HCT116 (cell line): ENCODE measurements at regions not wholly inside any gene's neighbourhood (a gene's known extent, or its start where the extent isn't known, plus 50 kb on each side); places are given as distances from the start of the nearest gene placed in this dataset.

ENCODE experiments used
- ATAC-seq: fragments of 200-7000 bp; cut with Tn5 transposase; 2 replicates; pipeline ENCODE4 v1.9.1; 2020; ENCODE audit warnings: mild to moderate bottlenecking, moderate library complexity
- BruUV-seq: library from RNA; stranded (reverse); fragments of 400-500 nt; replicated peaks from 2 replicates; lab custom pipeline; 2021; lab: Mats Ljungman, UMichigan
- CTCF ChIA-PET: fragments of 300-600 bp; sonication (Branson Sonifier 250); formaldehyde crosslinking; loops from one replicate; lab custom pipeline; 2021; ENCODE audit warnings: antibody characterized with exemption; lab: Charles Lee
- POLR2A ChIA-PET: fragments of 300-600, 350-600 bp; sonication (Branson Sonifier 250); formaldehyde crosslinking; loops from one replicate; lab custom pipeline; 2021; ENCODE audit warnings: antibody characterized with exemption; lab: Charles Lee
- RAD21 ChIA-PET, 2 experiments: fragments of 300-600 bp; sonication (Branson Sonifier 250); formaldehyde crosslinking; loops; one replicate each; lab custom pipeline; 2023; ENCODE audit warnings: low total read pairs in 2 of 2; ENCODE audit not compliant: uncharacterized antibody in 2 of 2, unreplicated experiment in 2 of 2, low non-redundant PET in 1 of 2; lab: Charles Lee
- DNase-seq: peaks from one replicate; pipeline ENCODE4 v3.0.0-alpha.2; 2010; ENCODE audit warnings: low read depth, low spot score
- H2AFZ ChIP-seq: fragments of 200-600 bp; shearing (Covaris generic), sonication (generic); 2 replicates; pipeline ENCODE4 v1.6.1; 2017; ENCODE audit warnings: low read depth, mixed run types, mixed read lengths, antibody characterized with exemption, low read length; ENCODE audit not compliant: poor library complexity, severe bottlenecking
- H3K27ac ChIP-seq: 2 replicates; pipeline ENCODE4 v1.5.1; 2012; ENCODE audit warnings: low read depth, low read length
- H3K27me3 ChIP-seq: fragments of 200-600 bp; sonication (generic); 2 replicates; pipeline ENCODE4 v1.6.1; 2016; ENCODE audit warnings: mixed run types, low read length, mixed read lengths; ENCODE audit not compliant: insufficient read depth
- H3K36me3 ChIP-seq, 2 experiments: fragments of 200-500 bp in 1 of 2; fragments of 200-600 bp in 1 of 2; sonication (Bioruptor generic) in 1 of 2; sonication (generic) in 1 of 2; 2 replicates each; pipeline versions ENCODE4 v1.5.1 to v1.6.1; 2014 to 2016; ENCODE audit warnings: low read length in 2 of 2, inconsistent platforms in 1 of 2, mixed read lengths in 1 of 2, mixed run types in 1 of 2; ENCODE audit not compliant: insufficient read depth in 2 of 2, control insufficient read depth in 1 of 2
- H3K4me1 ChIP-seq, 2 experiments: fragments of 200-600 bp in 1 of 2; sonication (generic) in 1 of 2; 2 replicates each; pipeline versions ENCODE4 v1.5.1 to v1.6.1; 2012 to 2017; ENCODE audit warnings: low read length in 2 of 2, inconsistent platforms in 1 of 2, mild to moderate bottlenecking in 1 of 2, mixed read lengths in 1 of 2, mixed run types in 1 of 2, moderate library complexity in 1 of 2; ENCODE audit not compliant: insufficient read depth in 2 of 2, control insufficient read depth in 1 of 2
- H3K4me2 ChIP-seq: fragments of 200-600 bp; sonication (generic); 2 replicates; pipeline ENCODE4 v1.6.1; 2017; ENCODE audit warnings: mixed run types, low read length, mixed read lengths
- H3K4me3 ChIP-seq, 2 experiments: fragments of 200-600 bp in 1 of 2; sonication (generic) in 1 of 2; replicated peaks in 1 of 2; 2 replicates each; pipeline ENCODE4 v1.5.1; 2011 to 2016; ENCODE audit warnings: low read length in 2 of 2, control low read depth in 1 of 2, low read depth in 1 of 2, mild to moderate bottlenecking in 1 of 2, mixed read lengths in 1 of 2, mixed run types in 1 of 2
- H3K79me2 ChIP-seq: fragments of 200-600 bp; sonication (generic); 2 replicates; pipeline ENCODE4 v1.6.1; 2017; ENCODE audit warnings: mild to moderate bottlenecking, mixed run types, low read length, moderate library complexity, mixed read lengths; ENCODE audit not compliant: insufficient read depth
- H3K9ac ChIP-seq: fragments of 200-600 bp; sonication (generic); 2 replicates; pipeline ENCODE4 v1.6.1; 2016; ENCODE audit warnings: low read length, mixed read lengths
- H3K9me2 ChIP-seq: fragments of 200-600 bp; sonication (generic), shearing (Covaris generic); 2 replicates; pipeline ENCODE4 v1.6.1; 2017; ENCODE audit warnings: mixed run types, mild to moderate bottlenecking, moderate library complexity; ENCODE audit not compliant: insufficient read depth
- H3K9me3 ChIP-seq, 2 experiments: fragments of 200-500 bp in 1 of 2; fragments of 200-600 bp in 1 of 2; sonication (Bioruptor generic) in 1 of 2; sonication (generic) in 1 of 2; 2 replicates each; pipeline ENCODE4 v1.6.1; 2014 to 2017; ENCODE audit warnings: low read length in 2 of 2, mixed read lengths in 2 of 2, inconsistent platforms in 1 of 2, low read depth in 1 of 2, mild to moderate bottlenecking in 1 of 2, mixed run types in 1 of 2, moderate library complexity in 1 of 2; ENCODE audit not compliant: control insufficient read depth in 1 of 2, insufficient read depth in 1 of 2
- H4K20me1 ChIP-seq: fragments of 200-600 bp; sonication (generic), shearing (Covaris generic); 2 replicates; pipeline ENCODE4 v1.6.1; 2017; ENCODE audit warnings: mixed run types, mild to moderate bottlenecking, moderate library complexity; ENCODE audit not compliant: insufficient read depth
- ATF3 ChIP-seq: IDR thresholded peaks from 2 replicates; pipeline ENCODE4 v1.6.1; 2012
- CEBPB ChIP-seq: IDR thresholded peaks from 2 replicates; pipeline ENCODE4 v1.6.1; 2012; ENCODE audit warnings: low read depth
- EGR1 ChIP-seq: IDR thresholded peaks from 2 replicates; pipeline ENCODE4 v1.6.1; 2012; ENCODE audit warnings: low read depth
- POLR2A ChIP-seq: IDR thresholded peaks from 2 replicates; pipeline ENCODE4 v1.7.0; 2011; ENCODE audit warnings: borderline replicate concordance; ENCODE audit not compliant: insufficient read depth, insufficient read length; ENCODE audit errors: extremely low read depth
- POLR2AphosphoS5 ChIP-seq: IDR thresholded peaks from 2 replicates; pipeline ENCODE4 v1.6.1; 2011; ENCODE audit warnings: mild to moderate bottlenecking, low read depth, low read length, moderate library complexity
- RAD21 ChIP-seq: IDR thresholded peaks from 2 replicates; pipeline ENCODE4 v1.6.1; 2012; ENCODE audit warnings: low read depth, mild to moderate bottlenecking
- SP1 ChIP-seq: IDR thresholded peaks from 2 replicates; pipeline ENCODE4 v1.6.1; 2012; ENCODE audit warnings: low read depth
- YY1 ChIP-seq: IDR thresholded peaks from 2 replicates; pipeline ENCODE4 v1.6.1; 2011; ENCODE audit warnings: low read length, low read depth, moderate library complexity, mild to moderate bottlenecking; ENCODE audit not compliant: insufficient replicate concordance; ENCODE audit errors: extremely low read depth
- ZNF274 ChIP-seq: fragments of 200-500 bp; sonication (Bioruptor generic); IDR thresholded peaks from 2 replicates; pipeline ENCODE4 v1.6.1; 2014; ENCODE audit warnings: mild to moderate bottlenecking, low read depth, low read length, inconsistent platforms
- intact Hi-C: fragments of 100-400 bp; cut with micrococcal nuclease; formaldehyde crosslinking; loops from 2 replicates; pipeline ENCODE4 v1.10.0; 2022
- TF ChIP-seq, protein P1 (sequence below): IDR thresholded peaks from 2 replicates; pipeline ENCODE4 v1.6.1; 2011; ENCODE audit warnings: mild to moderate bottlenecking, low read length, moderate library complexity; ENCODE audit not compliant: insufficient replicate concordance; ENCODE audit errors: extremely low read depth

GRCh38 chr10:61176424-61176823 lies 232.4 kb upstream of the RHOBTB1 start:
- no TSS peak for BruUV-seq
- intact Hi-C loops, result no loop called here
- DNase-seq (no peak), ATAC-seq (no peak)
- Histone ChIP-seq H3K36me3 (no peaks in the 10 kb centered on the region), H3K4me1 (no peaks in the 10 kb centered on the region), H3K9me2 (no peaks in the 10 kb centered on the region), H3K27ac (no peak overlapping the region), H3K4me3 (no peak overlapping the region), H3K79me2 (no peaks in the 10 kb centered on the region), H2AFZ (no peak overlapping the region), H3K4me2 (no peak overlapping the region), H4K20me1 (no peaks in the 10 kb centered on the region), H3K9me3 (no peaks in the 10 kb centered on the region), H3K27me3 (no peaks in the 10 kb centered on the region), H3K9ac (no peak overlapping the region)
- TF ChIP-seq ZNF274, result no peak
- TF ChIP-seq POLR2AphosphoS5, result no peak
- no peak for TF ChIP-seq RAD21
- TF ChIP-seq EGR1, result no peak
- TF ChIP-seq POLR2A, result no peak
- TF ChIP-seq ATF3, result no peak
- TF ChIP-seq, protein P1, sequence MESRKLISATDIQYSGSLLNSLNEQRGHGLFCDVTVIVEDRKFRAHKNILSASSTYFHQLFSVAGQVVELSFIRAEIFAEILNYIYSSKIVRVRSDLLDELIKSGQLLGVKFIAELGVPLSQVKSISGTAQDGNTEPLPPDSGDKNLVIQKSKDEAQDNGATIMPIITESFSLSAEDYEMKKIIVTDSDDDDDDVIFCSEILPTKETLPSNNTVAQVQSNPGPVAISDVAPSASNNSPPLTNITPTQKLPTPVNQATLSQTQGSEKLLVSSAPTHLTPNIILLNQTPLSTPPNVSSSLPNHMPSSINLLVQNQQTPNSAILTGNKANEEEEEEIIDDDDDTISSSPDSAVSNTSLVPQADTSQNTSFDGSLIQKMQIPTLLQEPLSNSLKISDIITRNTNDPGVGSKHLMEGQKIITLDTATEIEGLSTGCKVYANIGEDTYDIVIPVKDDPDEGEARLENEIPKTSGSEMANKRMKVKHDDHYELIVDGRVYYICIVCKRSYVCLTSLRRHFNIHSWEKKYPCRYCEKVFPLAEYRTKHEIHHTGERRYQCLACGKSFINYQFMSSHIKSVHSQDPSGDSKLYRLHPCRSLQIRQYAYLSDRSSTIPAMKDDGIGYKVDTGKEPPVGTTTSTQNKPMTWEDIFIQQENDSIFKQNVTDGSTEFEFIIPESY, result no peak
- TF ChIP-seq YY1, result no peak
- no peak for TF ChIP-seq SP1
- no peak for TF ChIP-seq CEBPB
- ChIA-PET RAD21 (no interaction called here), POLR2A (no interaction called here), CTCF (no interaction called here)
